ENCODE measurements at regions not wholly inside any gene's neighbourhood (a gene's known extent, or its start where the extent isn't known, plus 50 kb on each side); places are given as distances from the start of the nearest gene placed in this dataset.
"Not testable (repeated sequence)": the region's sequence is repeated elsewhere in the genome, so short reads cannot be mapped to it uniquely, and the experiment has no call there.

GRCh38 chr13:95391362-95391761 is 90.1 kb upstream of the ABCC4 start:
- no peak for DNase-seq

GRCh38 chr13:95391785-95392184 is 90.5 kb upstream of the ABCC4 start:
- DNase-seq, result no peak

GRCh38 chr13:95392597-95392996 is 91.3 kb upstream of the ABCC4 start:
- DNase-seq, result no peak

GRCh38 chr13:95403349-95404140 is 102.3 kb upstream of the ABCC4 start:
- no peak for DNase-seq

GRCh38 chr13:95404141-95404882 is 103.1 kb upstream of the ABCC4 start:
- DNase-seq, result peak in 1 of 2 experiments; percentile 25

GRCh38 chr13:95406176-95406575 is 104.9 kb upstream of the ABCC4 start:
- no peak for DNase-seq

- no peak for DNase-seq
Observed at GRCh38 chr13:95411428-95412040, 110.3 kb upstream of the ABCC4 start.

- no peak for DNase-seq
Observed at GRCh38 chr13:95418946-95419345, 117.7 kb upstream of the ABCC4 start.

GRCh38 chr13:95420501-95420900 is 119.2 kb upstream of the ABCC4 start:
- DNase-seq, result no peak

- DNase-seq, result no peak
Observed at GRCh38 chr13:95426631-95427030, 125.4 kb upstream of the ABCC4 start.

- DNase-seq, result not testable (repeated sequence)
Observed at GRCh38 chr13:95430525-95430924, 122.0 kb upstream of the CLDN10 start.

- DNase-seq, result no peak
Observed at GRCh38 chr13:95432141-95432540, 120.4 kb upstream of the CLDN10 start.

- DNase-seq, result no peak
Observed at GRCh38 chr13:95433537-95433936, 119.0 kb upstream of the CLDN10 start.

GRCh38 chr13:95434111-95434510 is 118.4 kb upstream of the CLDN10 start:
- DNase-seq, result no peak

GRCh38 chr13:95437561-95437960 is 115.0 kb upstream of the CLDN10 start:
- no peak for DNase-seq

- no peak for DNase-seq
Observed at GRCh38 chr13:95438297-95438696, 114.2 kb upstream of the CLDN10 start.

- DNase-seq, result no peak
Observed at GRCh38 chr13:95440441-95441088, 112.0 kb upstream of the CLDN10 start.

GRCh38 chr13:95441326-95441725 is 111.2 kb upstream of the CLDN10 start:
- DNase-seq, result no peak

- DNase-seq, result no peak
Observed at GRCh38 chr13:95444006-95444730, 108.4 kb upstream of the CLDN10 start.

- no peak for DNase-seq
Observed at GRCh38 chr13:95445131-95445530, 107.4 kb upstream of the CLDN10 start.

- no peak for DNase-seq
Observed at GRCh38 chr13:95447814-95448213, 104.7 kb upstream of the CLDN10 start.

GRCh38 chr13:95451656-95452055 is 100.9 kb upstream of the CLDN10 start:
- no peak for DNase-seq

- DNase-seq, result no peak
Observed at GRCh38 chr13:95452375-95452774, 100.1 kb upstream of the CLDN10 start.

Data from NCI-H446 (cell line).